Lung (tissue), 11 donors: ENCODE measurements at regions not wholly inside any gene's neighbourhood (a gene's known extent, or its start where the extent isn't known, plus 50 kb on each side); places are given as distances from the start of the nearest gene placed in this dataset.
"Not testable (repeated sequence)": the region's sequence is repeated elsewhere in the genome, so short reads cannot be mapped to it uniquely, and the experiment has no call there.

Experiments
- ATAC-seq: fragments of 200-7000 bp; cut with Tn5 transposase; one replicate; pipeline ENCODE4 v1.9.1; 2020; ENCODE audit warnings: moderate number of reproducible peaks; ENCODE audit not compliant: insufficient read depth, low FRiP score
- DNase-seq, 3 donors: peaks; one replicate each; pipeline ENCODE4 v3.0.0-alpha.2; 2013 to 2017
- H3K27ac ChIP-seq, 2 donors: one replicate each; pipeline ENCODE4 v1.5.1; 2013; ENCODE audit warnings: mild to moderate bottlenecking in 2 of 2, moderate library complexity in 2 of 2, control low read depth in 1 of 2, inconsistent platforms in 1 of 2, low read depth in 1 of 2, low read length in 1 of 2
- H3K27me3 ChIP-seq, 3 donors: one replicate each; pipeline ENCODE4 v1.5.1; 2013; ENCODE audit warnings: low read length in 2 of 3; ENCODE audit not compliant: control insufficient read depth in 3 of 3, insufficient read depth in 3 of 3
- H3K36me3 ChIP-seq, 4 donors: one replicate each; pipeline ENCODE4 v1.5.1; 2013; ENCODE audit warnings: low read length in 4 of 4, mild to moderate bottlenecking in 1 of 4, moderate library complexity in 1 of 4; ENCODE audit not compliant: control insufficient read depth in 4 of 4, insufficient read depth in 4 of 4
- H3K4me1 ChIP-seq, 5 donors: one replicate each; pipeline ENCODE4 v1.5.1; 2013; ENCODE audit warnings: low read length in 5 of 5, mild to moderate bottlenecking in 2 of 5, moderate library complexity in 1 of 5; ENCODE audit not compliant: control insufficient read depth in 5 of 5, insufficient read depth in 5 of 5
- H3K4me3 ChIP-seq: one replicate; pipeline ENCODE4 v1.5.1; 2013; ENCODE audit warnings: mild to moderate bottlenecking, control low read depth, moderate library complexity
- H3K9ac ChIP-seq, 2 donors: one replicate each; pipeline ENCODE4 v1.5.1; 2013; ENCODE audit warnings: low read length in 2 of 2, control low read depth in 1 of 2; ENCODE audit not compliant: insufficient read depth in 1 of 2
- H3K9me3 ChIP-seq, 4 donors: one replicate each; pipeline ENCODE4 v1.5.1; 2013; ENCODE audit warnings: low read length in 3 of 4, mild to moderate bottlenecking in 1 of 4, moderate library complexity in 1 of 4; ENCODE audit not compliant: control insufficient read depth in 4 of 4, insufficient read depth in 3 of 4
- CTCF ChIP-seq: IDR thresholded peaks from 2 replicates; pipeline ENCODE4 v1.5.1; 2012; ENCODE audit warnings: mild to moderate bottlenecking; ENCODE audit errors: control extremely low read depth, extremely low read depth
- WGBS, 2 donors: extraction: QIAGEN DNeasy Blood & Tissue Kit; methylation state at CpG; one replicate each; pipeline ENCODE4 v1.1.7; 2013; 5-methylcytosine and 5-hydroxymethylcytosine counted together
- donor health status: control.
- donor health status: control.
- donor health status: Bipolar disorder and iron deficiency.
- donor health status: healthy.
- donor health status: DM: yes; HTN: yes; CAD: no.

GRCh38 chr15:96146726-96147125, 183.8 kb upstream of the NR2F2 start:
- H3K4me1 ChIP-seq = no peaks in the 10 kb centered on the region
- DNase-seq (no peak), ATAC-seq (no peak)
- H3K4me3 ChIP-seq = no peak overlapping the region
- no peaks in the 10 kb centered on the region for H3K36me3 ChIP-seq
- no peaks in the 10 kb centered on the region for H3K9me3 ChIP-seq
- H3K9ac ChIP-seq = no peak overlapping the region
- WGBS, 2 donors = 78 to 86% methylated on average over 6 of the region's 6 CpGs
- TF ChIP-seq CTCF = no peak
- H3K27ac ChIP-seq = no peak overlapping the region
- no peaks in the 10 kb centered on the region for H3K27me3 ChIP-seq

GRCh38 chr15:96147267-96147666, 183.2 kb upstream of the NR2F2 start:
- 87% methylated on average over 3 of the region's 3 CpGs for WGBS, 2 donors
- no peaks in the 10 kb centered on the region for H3K36me3 ChIP-seq
- no peaks in the 10 kb centered on the region for H3K27me3 ChIP-seq
- H3K9ac ChIP-seq = no peak overlapping the region
- no peak for TF ChIP-seq CTCF
- H3K4me1 ChIP-seq = no peaks in the 10 kb centered on the region
- ATAC-seq (no peak), DNase-seq (no peak)
- no peaks in the 10 kb centered on the region for H3K9me3 ChIP-seq
- no peak overlapping the region for H3K27ac ChIP-seq
- H3K4me3 ChIP-seq = no peak overlapping the region

GRCh38 chr15:96150254-96150653, 180.2 kb upstream of the NR2F2 start:
- ATAC-seq (no peak), DNase-seq (no peak)
- Histone ChIP-seq H3K27ac (no peak overlapping the region), H3K4me3 (no peak overlapping the region), H3K27me3 (no peaks in the 10 kb centered on the region), H3K4me1 (no peaks in the 10 kb centered on the region), H3K9me3 (no peaks in the 10 kb centered on the region), H3K36me3 (peaks cover 0 to 3% (median 0%) of the 10 kb centered on the region in 4 donors), H3K9ac (no peak overlapping the region)
- no peak for TF ChIP-seq CTCF
- 87% methylated on average over 7 of the region's 7 CpGs for WGBS, 2 donors

GRCh38 chr15:96151749-96152148, 178.8 kb upstream of the NR2F2 start:
- H3K4me3 ChIP-seq, H3K36me3 ChIP-seq, H3K9ac ChIP-seq, ATAC-seq, H3K9me3 ChIP-seq, H3K4me1 ChIP-seq, H3K27me3 ChIP-seq, H3K27ac ChIP-seq: not testable (repeated sequence)
- WGBS, 2 donors = 80 to 85% methylated on average over 8 of the region's 8 CpGs
- DNase-seq = peak in 1 of 3 donors; percentile 41
